ENCODE measurements at regions not wholly inside any gene's neighbourhood (a gene's known extent, or its start where the extent isn't known, plus 50 kb on each side); places are given as distances from the start of the nearest gene placed in this dataset.

DNA sequence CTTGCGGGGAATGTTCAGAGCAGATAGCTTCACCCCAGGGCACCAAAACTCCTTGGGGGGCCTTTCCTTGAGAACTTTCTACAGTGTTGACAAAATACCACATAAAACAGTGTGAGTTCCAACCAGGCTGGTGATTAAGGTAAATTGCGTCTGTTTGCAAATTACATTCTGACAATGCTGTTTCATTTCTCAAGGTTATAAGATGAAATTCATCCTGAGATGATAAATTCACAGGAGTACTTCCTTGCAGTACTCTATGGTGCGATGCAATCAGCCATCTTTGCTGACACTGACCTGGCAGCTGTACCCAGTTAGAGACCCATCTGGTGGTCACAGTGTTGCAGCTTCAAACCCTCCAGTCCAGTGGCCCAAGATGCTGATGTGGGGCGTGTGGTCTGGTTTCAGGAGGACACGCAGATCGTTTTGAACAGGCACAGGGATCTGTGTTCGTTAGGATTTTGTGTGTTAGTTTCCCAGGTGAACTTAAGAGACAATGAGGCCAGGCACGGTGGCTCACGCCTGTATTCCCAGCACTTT, 99.5 kb upstream of the SLC66A3 start:
- Histone ChIP-seq H3F3A (ENCODE audit: control insufficient read depth, insufficient read depth) (no peaks in the 10 kb centered on the region), H3K4me3 (ENCODE audit: low read length) (no peak overlapping the region), H3K79me2 (ENCODE audit: control insufficient read depth, low read length) (no peaks in the 10 kb centered on the region), H4K20me1 (ENCODE audit: control insufficient read depth, insufficient read depth, low read depth, low read length) (no peaks in the 10 kb centered on the region), H3K9me3 (ENCODE audit: control insufficient read depth, insufficient read depth, low read length) (no peaks in the 10 kb centered on the region), H3K27me3 (ENCODE audit: control insufficient read depth, low read length) (0 out of 2 replicates have a peak, but pooled peaks cover 3% of the 10 kb centered on the region), H3K4me1 (ENCODE audit: control insufficient read depth, low read length) (no peaks in the 10 kb centered on the region), H3K36me3 (ENCODE audit: control insufficient read depth, low read length) (no peaks in the 10 kb centered on the region), H3K27ac (ENCODE audit: low read depth, low read length) (no peak overlapping the region), H3K9me2 (replicated peaks; ENCODE audit: control insufficient read depth, low read length) (no peaks in the 10 kb centered on the region), H3K4me2 (ENCODE audit: low read length) (no peak overlapping the region)
- no peak for TF ChIP-seq EZH2phosphoT487 (IDR thresholded peaks at IDR 0.05; ENCODE audit: borderline replicate concordance, low read length)
- TF ChIP-seq, protein P1, sequence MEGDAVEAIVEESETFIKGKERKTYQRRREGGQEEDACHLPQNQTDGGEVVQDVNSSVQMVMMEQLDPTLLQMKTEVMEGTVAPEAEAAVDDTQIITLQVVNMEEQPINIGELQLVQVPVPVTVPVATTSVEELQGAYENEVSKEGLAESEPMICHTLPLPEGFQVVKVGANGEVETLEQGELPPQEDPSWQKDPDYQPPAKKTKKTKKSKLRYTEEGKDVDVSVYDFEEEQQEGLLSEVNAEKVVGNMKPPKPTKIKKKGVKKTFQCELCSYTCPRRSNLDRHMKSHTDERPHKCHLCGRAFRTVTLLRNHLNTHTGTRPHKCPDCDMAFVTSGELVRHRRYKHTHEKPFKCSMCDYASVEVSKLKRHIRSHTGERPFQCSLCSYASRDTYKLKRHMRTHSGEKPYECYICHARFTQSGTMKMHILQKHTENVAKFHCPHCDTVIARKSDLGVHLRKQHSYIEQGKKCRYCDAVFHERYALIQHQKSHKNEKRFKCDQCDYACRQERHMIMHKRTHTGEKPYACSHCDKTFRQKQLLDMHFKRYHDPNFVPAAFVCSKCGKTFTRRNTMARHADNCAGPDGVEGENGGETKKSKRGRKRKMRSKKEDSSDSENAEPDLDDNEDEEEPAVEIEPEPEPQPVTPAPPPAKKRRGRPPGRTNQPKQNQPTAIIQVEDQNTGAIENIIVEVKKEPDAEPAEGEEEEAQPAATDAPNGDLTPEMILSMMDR (IDR thresholded peaks at IDR 0.05; ENCODE audit: low read depth, low read length, poor library complexity, severe bottlenecking) = no peak

DNA sequence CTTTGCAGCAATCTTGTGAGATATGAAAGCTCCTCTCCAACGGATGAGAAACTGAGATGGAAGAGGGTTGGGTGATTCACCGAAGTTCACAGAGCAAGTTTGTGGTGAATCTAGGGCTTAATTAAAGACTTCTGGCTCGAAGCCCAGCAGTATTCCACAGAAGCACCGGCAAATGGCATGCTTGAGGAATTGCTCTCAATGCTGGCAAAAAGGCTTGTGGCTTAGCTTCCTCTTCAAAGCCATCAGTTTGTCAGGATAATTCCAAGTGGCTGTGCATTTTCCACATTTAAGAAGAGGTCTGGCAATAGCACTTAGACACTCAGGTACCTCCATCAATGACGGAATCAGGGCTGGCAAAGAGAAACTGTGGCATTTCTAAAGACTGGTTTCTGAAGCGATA, 98.7 kb upstream of the SLC66A3 start:
- Histone ChIP-seq H3K36me3 (ENCODE audit: control insufficient read depth, low read length) (no peaks in the 10 kb centered on the region), H3K4me1 (ENCODE audit: control insufficient read depth, low read length) (no peaks in the 10 kb centered on the region), H4K20me1 (ENCODE audit: control insufficient read depth, insufficient read depth, low read depth, low read length) (no peaks in the 10 kb centered on the region), H3K9me3 (ENCODE audit: control insufficient read depth, insufficient read depth, low read length) (0 out of 2 replicates have a peak, but pooled peaks cover 5% of the 10 kb centered on the region), H3K27me3 (ENCODE audit: control insufficient read depth, low read length) (0 out of 2 replicates have a peak, but pooled peaks cover 3% of the 10 kb centered on the region), H3F3A (ENCODE audit: control insufficient read depth, insufficient read depth) (no peaks in the 10 kb centered on the region), H3K27ac (ENCODE audit: low read depth, low read length) (no peak overlapping the region), H3K4me3 (ENCODE audit: low read length) (no peak overlapping the region), H3K9me2 (replicated peaks; ENCODE audit: control insufficient read depth, low read length) (no peaks in the 10 kb centered on the region), H3K4me2 (ENCODE audit: low read length) (no peak overlapping the region), H3K79me2 (ENCODE audit: control insufficient read depth, low read length) (no peaks in the 10 kb centered on the region)
- TF ChIP-seq, protein P1 (IDR thresholded peaks at IDR 0.05; ENCODE audit: low read depth, low read length, poor library complexity, severe bottlenecking) = no peak
- no peak for TF ChIP-seq EZH2phosphoT487 (IDR thresholded peaks at IDR 0.05; ENCODE audit: borderline replicate concordance, low read length)

DNA sequence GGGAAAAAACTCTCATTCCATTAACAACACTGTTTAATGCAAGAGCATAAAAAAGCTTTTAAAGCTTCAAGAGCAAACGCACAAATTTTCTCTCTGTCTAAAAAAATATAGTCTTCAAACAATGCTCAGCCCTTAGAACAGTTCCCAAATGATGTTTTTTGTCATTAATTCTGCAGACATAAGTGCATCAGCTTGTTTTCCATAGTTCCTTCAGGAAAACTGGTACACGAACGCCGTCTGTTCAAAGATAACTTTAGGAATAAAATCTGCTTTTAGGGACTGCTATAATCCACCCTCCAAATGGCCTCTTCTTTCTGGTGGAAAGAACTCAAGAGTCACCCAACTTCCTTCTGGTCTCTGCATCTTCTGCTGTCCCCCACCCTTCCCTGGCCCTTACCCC, 98.2 kb upstream of the SLC66A3 start:
- Histone ChIP-seq H3K27me3 (ENCODE audit: control insufficient read depth, low read length) (0 out of 2 replicates have a peak, but pooled peaks cover 3% of the 10 kb centered on the region), H3K79me2 (ENCODE audit: control insufficient read depth, low read length) (no peaks in the 10 kb centered on the region), H3F3A (ENCODE audit: control insufficient read depth, insufficient read depth) (no peaks in the 10 kb centered on the region), H3K9me2 (replicated peaks; ENCODE audit: control insufficient read depth, low read length) (no peaks in the 10 kb centered on the region), H3K4me1 (ENCODE audit: control insufficient read depth, low read length) (no peaks in the 10 kb centered on the region), H3K4me2 (ENCODE audit: low read length) (no peak overlapping the region), H3K4me3 (ENCODE audit: low read length) (no peak overlapping the region), H3K36me3 (ENCODE audit: control insufficient read depth, low read length) (no peaks in the 10 kb centered on the region), H4K20me1 (ENCODE audit: control insufficient read depth, insufficient read depth, low read depth, low read length) (no peaks in the 10 kb centered on the region), H3K9me3 (ENCODE audit: control insufficient read depth, insufficient read depth, low read length) (0 out of 2 replicates have a peak, but pooled peaks cover 5% of the 10 kb centered on the region), H3K27ac (ENCODE audit: low read depth, low read length) (no peak overlapping the region)
- TF ChIP-seq EZH2phosphoT487 (IDR thresholded peaks at IDR 0.05; ENCODE audit: borderline replicate concordance, low read length) = no peak
- TF ChIP-seq, protein P1 (IDR thresholded peaks at IDR 0.05; ENCODE audit: low read depth, low read length, poor library complexity, severe bottlenecking) = no peak
